CD14-positive monocyte (primary cell): ENCODE measurements at regions not wholly inside any gene's neighbourhood (a gene's known extent, or its start where the extent isn't known, plus 50 kb on each side); places are given as distances from the start of the nearest gene placed in this dataset.

Experiments
- DNase-seq, 3 donors: peaks; one replicate each; pipeline ENCODE4 v3.0.0-alpha.2; 2011 to 2022
- H2AFZ ChIP-seq: 2 replicates; pipeline ENCODE4 v1.6.0; 2012; ENCODE audit warnings: mild to moderate bottlenecking, low read depth, low read length, inconsistent platforms; ENCODE audit not compliant: insufficient read depth, poor library complexity, severe bottlenecking
- H3K27ac ChIP-seq, 2 donors: 1 replicate in 1 of 2; 2 replicates in 1 of 2; pipeline ENCODE4 v1.5.1; 2012 to 2013; ENCODE audit warnings: low read length in 2 of 2, control low read depth in 1 of 2, inconsistent platforms in 1 of 2, low read depth in 1 of 2, mild to moderate bottlenecking in 1 of 2
- H3K27me3 ChIP-seq, 2 donors: one replicate each; pipeline versions ENCODE4 v1.6.0 to v1.6.1; 2011 to 2013; ENCODE audit warnings: low read length in 2 of 2; ENCODE audit not compliant: control insufficient read depth in 2 of 2, insufficient read depth in 2 of 2
- H3K36me3 ChIP-seq, 2 donors: replicated peaks in 1 of 2; 1 replicate in 1 of 2; 2 replicates in 1 of 2; pipeline versions ENCODE4 v1.5.1 to v1.6.1; 2012 to 2013; ENCODE audit warnings: low read length in 2 of 2, control low read depth in 1 of 2, inconsistent platforms in 1 of 2, mild to moderate bottlenecking in 1 of 2; ENCODE audit not compliant: insufficient read depth in 2 of 2, control insufficient read depth in 1 of 2
- H3K4me1 ChIP-seq, 2 donors: 1 replicate in 1 of 2; 2 replicates in 1 of 2; pipeline versions ENCODE4 v1.5.1 to v1.6.1; 2012 to 2013; ENCODE audit warnings: low read length in 2 of 2, control low read depth in 1 of 2, inconsistent platforms in 1 of 2, mild to moderate bottlenecking in 1 of 2, moderate library complexity in 1 of 2; ENCODE audit not compliant: insufficient read depth in 2 of 2, control insufficient read depth in 1 of 2
- H3K4me2 ChIP-seq: replicated peaks from 2 replicates; pipeline ENCODE3; 2012; ENCODE audit warnings: low read length, moderate library complexity, mild to moderate bottlenecking; ENCODE audit not compliant: poor library complexity, severe bottlenecking; ENCODE audit errors: extremely low read depth
- H3K4me3 ChIP-seq, 3 experiments: fragments of 200-600 bp in 1 of 3; sonication (generic) in 1 of 3; replicated peaks in 1 of 3; 1 replicate in 2 of 3; 2 replicates in 1 of 3; pipeline ENCODE4 v1.5.1; 2011 to 2013; ENCODE audit warnings: low read length in 3 of 3, mild to moderate bottlenecking in 3 of 3, control low read depth in 2 of 3, low read depth in 2 of 3, inconsistent platforms in 1 of 3, moderate library complexity in 1 of 3
- H3K79me2 ChIP-seq: 2 replicates; pipeline ENCODE4 v1.6.0; 2012; ENCODE audit warnings: mild to moderate bottlenecking, control low read depth, inconsistent platforms, low read length, moderate library complexity; ENCODE audit not compliant: insufficient read depth
- H3K9ac ChIP-seq: 2 replicates; pipeline ENCODE4 v1.6.0; 2017; ENCODE audit warnings: low read length, mild to moderate bottlenecking; ENCODE audit not compliant: insufficient read depth, poor library complexity, severe bottlenecking
- H3K9me3 ChIP-seq, 2 donors: replicated peaks in 1 of 2; 1 replicate in 1 of 2; 2 replicates in 1 of 2; pipeline versions ENCODE4 v1.5.1 to v1.6.1; 2012 to 2013; ENCODE audit warnings: low read length in 2 of 2, control low read depth in 1 of 2; ENCODE audit not compliant: control insufficient read depth in 1 of 2, insufficient read depth in 1 of 2
- H4K20me1 ChIP-seq: 2 replicates; pipeline ENCODE4 v1.6.0; 2012; ENCODE audit warnings: mild to moderate bottlenecking, low read length, control low read depth, moderate library complexity; ENCODE audit not compliant: insufficient read depth
- H3K27ac Mint-ChIP-seq, 7 donors: one replicate each; pipeline ENCODE4 v1.8.0; 2020; ENCODE audit warnings: mild to moderate bottlenecking in 7 of 7, mixed read lengths in 7 of 7, moderate library complexity in 6 of 7, inconsistent platforms in 2 of 7
- H3K27me3 Mint-ChIP-seq, 3 donors: one replicate each; pipeline ENCODE4 v1.8.0; 2021 to 2022; ENCODE audit warnings: low read depth in 3 of 3, mild to moderate bottlenecking in 3 of 3, mixed read lengths in 3 of 3, moderate library complexity in 3 of 3, inconsistent platforms in 1 of 3
- H3K36me3 Mint-ChIP-seq, 2 donors: one replicate each; pipeline ENCODE4 v1.8.0; 2020; ENCODE audit warnings: mixed read lengths in 2 of 2, inconsistent platforms in 1 of 2, mild to moderate bottlenecking in 1 of 2
- H3K4me1 Mint-ChIP-seq: one replicate; pipeline ENCODE4 v1.8.0; 2020; ENCODE audit warnings: mild to moderate bottlenecking, mixed read lengths
- H3K4me3 Mint-ChIP-seq, 2 donors: one replicate each; pipeline ENCODE4 v1.8.0; 2020; ENCODE audit warnings: mild to moderate bottlenecking in 2 of 2, mixed read lengths in 2 of 2, moderate library complexity in 1 of 2
- H3K9me3 Mint-ChIP-seq, 7 donors: one replicate each; pipeline ENCODE4 v1.8.0; 2020 to 2022; ENCODE audit warnings: mixed read lengths in 7 of 7, mild to moderate bottlenecking in 6 of 7, moderate library complexity in 6 of 7, inconsistent platforms in 2 of 7
- WGBS: methylation state at CpG from one replicate; pipeline ENCODE4 v1.1.5; 2013; ENCODE audit warnings: missing lambda C conversion rate; ENCODE audit not compliant: insufficient coverage; 5-methylcytosine and 5-hydroxymethylcytosine counted together
- intact Hi-C, 2 donors: fragments of 100-400 bp; cut with micrococcal nuclease; formaldehyde crosslinking; loops; one replicate each; pipeline versions ENCODE4 v1.15.0 to v1.15.1; 2023
- TF ChIP-seq, protein P1 (sequence below): fragments of 200-600 bp; IDR thresholded peaks from one replicate; pipeline ENCODE4 v1.8.0; 2022; ENCODE audit warnings: antibody characterized with exemption, mild to moderate bottlenecking

DNA sequence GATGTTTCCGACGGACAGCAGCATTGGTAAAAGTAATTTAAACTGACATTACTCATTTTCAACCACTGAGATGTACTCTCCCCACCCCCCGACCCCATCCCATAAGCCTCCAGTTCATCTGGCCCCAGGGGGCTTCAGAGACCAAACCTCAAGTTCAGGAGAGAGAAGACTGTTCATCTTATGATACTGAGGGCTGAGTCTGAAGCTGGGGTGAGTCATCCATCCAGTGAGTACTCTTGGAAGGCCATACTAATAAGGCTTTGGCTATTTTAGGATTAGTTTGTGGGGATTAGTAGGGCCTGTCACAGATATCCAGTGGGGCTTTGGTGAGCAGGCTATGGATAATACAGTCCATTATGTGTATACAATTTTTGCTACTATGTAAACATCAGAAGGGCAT is 125.3 kb upstream of the APCDD1 start:
- Histone ChIP-seq H3K4me1 (no peaks in the 10 kb centered on the region), H3K27ac (no peak overlapping the region), H2AFZ (no peak overlapping the region), H3K27me3 (no peaks in the 10 kb centered on the region), H3K4me3 (no peak overlapping the region), H3K9me3 (no peaks in the 10 kb centered on the region), H3K9ac (no peak overlapping the region), H3K4me2 (no peak overlapping the region), H3K36me3 (no peaks in the 10 kb centered on the region), H4K20me1 (no peaks in the 10 kb centered on the region), H3K79me2 (no peaks in the 10 kb centered on the region)
- H3K27me3 Mint-ChIP-seq: peaks cover 0 to 2% (median 2%) of the 10 kb centered on the region in 3 donors
- no peak overlapping the region for H3K27ac Mint-ChIP-seq
- no CpG with 5 or more reads among the region's 3 CpGs for WGBS
- H3K4me3 Mint-ChIP-seq: no peak overlapping the region
- no peaks in the 10 kb centered on the region for H3K4me1 Mint-ChIP-seq
- no peak for DNase-seq
- intact Hi-C loops: no loop called here
- TF ChIP-seq, protein P1, sequence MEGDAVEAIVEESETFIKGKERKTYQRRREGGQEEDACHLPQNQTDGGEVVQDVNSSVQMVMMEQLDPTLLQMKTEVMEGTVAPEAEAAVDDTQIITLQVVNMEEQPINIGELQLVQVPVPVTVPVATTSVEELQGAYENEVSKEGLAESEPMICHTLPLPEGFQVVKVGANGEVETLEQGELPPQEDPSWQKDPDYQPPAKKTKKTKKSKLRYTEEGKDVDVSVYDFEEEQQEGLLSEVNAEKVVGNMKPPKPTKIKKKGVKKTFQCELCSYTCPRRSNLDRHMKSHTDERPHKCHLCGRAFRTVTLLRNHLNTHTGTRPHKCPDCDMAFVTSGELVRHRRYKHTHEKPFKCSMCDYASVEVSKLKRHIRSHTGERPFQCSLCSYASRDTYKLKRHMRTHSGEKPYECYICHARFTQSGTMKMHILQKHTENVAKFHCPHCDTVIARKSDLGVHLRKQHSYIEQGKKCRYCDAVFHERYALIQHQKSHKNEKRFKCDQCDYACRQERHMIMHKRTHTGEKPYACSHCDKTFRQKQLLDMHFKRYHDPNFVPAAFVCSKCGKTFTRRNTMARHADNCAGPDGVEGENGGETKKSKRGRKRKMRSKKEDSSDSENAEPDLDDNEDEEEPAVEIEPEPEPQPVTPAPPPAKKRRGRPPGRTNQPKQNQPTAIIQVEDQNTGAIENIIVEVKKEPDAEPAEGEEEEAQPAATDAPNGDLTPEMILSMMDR: no peak
- H3K36me3 Mint-ChIP-seq: no peaks in the 10 kb centered on the region
- H3K9me3 Mint-ChIP-seq: peaks cover 0 to 5% (median 0%) of the 10 kb centered on the region in 7 donors

DNA sequence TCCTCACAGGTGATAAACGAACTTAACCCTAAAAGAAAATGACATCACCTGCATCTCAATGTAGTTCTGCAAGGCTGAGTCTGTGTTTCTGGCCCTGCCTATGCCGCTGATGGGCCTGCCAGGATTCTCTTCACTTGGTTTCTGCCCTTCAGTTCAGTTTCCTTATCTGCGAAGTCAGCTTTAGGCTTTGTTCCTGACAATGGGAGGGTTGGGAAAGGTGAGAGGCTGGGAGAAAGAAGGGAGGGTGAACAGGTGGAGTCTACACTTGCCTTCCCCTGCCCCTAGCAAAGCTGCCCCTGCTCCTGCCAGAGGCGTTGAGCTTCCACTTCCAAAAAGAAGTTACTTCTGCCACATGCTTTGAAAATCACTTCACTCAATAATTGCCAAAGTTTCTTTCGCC is 124.0 kb upstream of the APCDD1 start:
- H3K4me3 Mint-ChIP-seq: no peak overlapping the region
- DNase-seq: no peak
- no peaks in the 10 kb centered on the region for H3K4me1 Mint-ChIP-seq
- H3K4me2 ChIP-seq: no peak overlapping the region
- H3K9me3 Mint-ChIP-seq: peaks cover 0 to 5% (median 0%) of the 10 kb centered on the region in 7 donors
- H3K27me3 ChIP-seq: no peaks in the 10 kb centered on the region
- no peaks in the 10 kb centered on the region for H3K4me1 ChIP-seq
- no peak overlapping the region for H2AFZ ChIP-seq
- no peaks in the 10 kb centered on the region for H3K9me3 ChIP-seq
- H3K27ac Mint-ChIP-seq: no peak overlapping the region
- intact Hi-C loops: no loop called here
- TF ChIP-seq, protein P1: no peak
- H3K36me3 Mint-ChIP-seq: no peaks in the 10 kb centered on the region
- no peaks in the 10 kb centered on the region for H4K20me1 ChIP-seq
- H3K4me3 ChIP-seq: no peak overlapping the region
- 93% methylated on average over 2 of the region's 5 CpGs for WGBS
- no peaks in the 10 kb centered on the region for H3K79me2 ChIP-seq
- no peak overlapping the region for H3K27ac ChIP-seq
- H3K27me3 Mint-ChIP-seq: peaks cover 0 to 2% (median 2%) of the 10 kb centered on the region in 3 donors
- no peaks in the 10 kb centered on the region for H3K36me3 ChIP-seq
- no peak overlapping the region for H3K9ac ChIP-seq
